Gastroesophageal sphincter (tissue), 2 donors: ENCODE measurements at regions not wholly inside any gene's neighbourhood (a gene's known extent, or its start where the extent isn't known, plus 50 kb on each side); places are given as distances from the start of the nearest gene placed in this dataset.

ENCODE experiments used
- EP300 ChIP-seq: sonication (generic); formaldehyde crosslinking; IDR thresholded peaks from one replicate; pipeline ENCODE4 v1.6.1; 2017; ENCODE audit warnings: antibody characterized with exemption, mild to moderate bottlenecking
- POLR2AphosphoS5 ChIP-seq: sonication (generic); formaldehyde crosslinking; IDR thresholded peaks from one replicate; pipeline ENCODE4 v1.6.1; 2017; ENCODE audit warnings: antibody characterized with exemption

GRCh38 chr15:79194386-79194785 lies 88.1 kb upstream of the ANKRD34C start:
- no peak for TF ChIP-seq EP300
- TF ChIP-seq POLR2AphosphoS5 = no peak
